Erythroblast (primary cell): ENCODE measurements at regions not wholly inside any gene's neighbourhood (a gene's known extent, or its start where the extent isn't known, plus 50 kb on each side); places are given as distances from the start of the nearest gene placed in this dataset.

Experiments
- GATA1 ChIP-seq: IDR thresholded peaks from 2 replicates; pipeline ENCODE4 v1.6.1; 2011; ENCODE audit warnings: low read depth, mild to moderate bottlenecking, control low read depth, low read length, moderate library complexity
- POLR2A ChIP-seq: IDR thresholded peaks from 2 replicates; pipeline ENCODE4 v1.6.1; 2011; ENCODE audit warnings: mild to moderate bottlenecking, low read length

- no peak for TF ChIP-seq POLR2A
- TF ChIP-seq GATA1: no peak
Measured at GRCh38 chr2:136284226-136285119, 166.5 kb upstream of the CXCR4 start.
